ENCODE measurements at regions not wholly inside any gene's neighbourhood (a gene's known extent, or its start where the extent isn't known, plus 50 kb on each side); places are given as distances from the start of the nearest gene placed in this dataset.
A peak's percentile ranks its signal among the peaks of the same experiment; 100 is the strongest.

DNA sequence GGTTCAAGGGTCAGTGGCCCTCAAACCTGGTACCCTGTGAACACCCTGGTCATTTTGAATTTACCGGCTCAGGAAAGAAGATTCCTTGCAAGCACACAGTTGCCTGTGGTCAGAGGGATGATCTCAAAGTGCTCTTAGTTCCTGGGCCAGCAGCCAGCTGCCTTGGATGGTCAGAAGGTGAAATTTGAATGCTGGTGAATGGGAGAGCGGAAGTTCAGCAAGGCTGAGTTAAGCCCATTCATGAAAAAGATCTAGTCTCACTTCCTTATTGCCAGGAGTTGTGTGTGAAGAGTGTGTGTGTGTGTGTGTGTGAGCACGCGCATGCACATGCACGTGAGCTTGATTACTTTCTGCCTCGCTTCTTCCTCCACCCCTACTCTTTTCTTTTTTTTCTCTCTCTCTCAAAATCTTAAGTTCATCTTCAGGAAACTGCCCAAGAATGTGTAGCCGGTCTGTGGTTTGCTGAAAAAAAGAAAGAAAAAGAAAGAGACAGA lies 155.5 kb upstream of the CCND2 start:
- ChIA-PET POLR2A (ENCODE audit: unreplicated experiment) (no interaction called here), CTCF (interaction anchor here (1.1 to 2.5 kb wide), 3 partner anchors 11 to 159 kb away, joined by 3 to 14 read pairs (median 7); no protein-coding TSS in a partner anchor)
- Histone ChIP-seq H3K9me3 (ENCODE audit: control insufficient read depth, insufficient read depth, low read length) (no peaks in the 10 kb centered on the region), H2BK15ac (ENCODE audit: low read depth, low read length) (no peak overlapping the region), H3K9me1 (ENCODE audit: insufficient read depth, low read length) (peaks cover 4% of the 10 kb centered on the region), H3K27me3 (ENCODE audit: control insufficient read depth, insufficient read depth, low read length) (peaks cover 6% of the 10 kb centered on the region), H3K9ac (ENCODE audit: low read depth, low read length) (no peak overlapping the region), H3K56ac (ENCODE audit: extremely low read depth, insufficient read depth, low read length) (no peak overlapping the region), H4K20me1 (ENCODE audit: insufficient read depth, low read length) (no peaks in the 10 kb centered on the region), H3K4me2 (ENCODE audit: low read depth, low read length) (peak overlapping the region; percentile 15; the same call in 1 of the 2 replicates), H2BK5ac (ENCODE audit: low read depth, low read length, poor library complexity, severe bottlenecking) (no peak overlapping the region), H3K79me1 (ENCODE audit: low read depth in 1 of 2, low read length in 2 of 2) (no peaks in the 10 kb centered on the region), H2BK120ac (ENCODE audit: low read depth, low read length) (peak overlapping the region; percentile 39), H2AK9ac (replicated peaks; ENCODE audit: low read depth, low read length, poor library complexity) (peak overlapping the region; percentile 60), H2AK5ac (ENCODE audit: low read depth, low read length) (0 out of 2 replicates have a peak overlapping the region, but pooled peaks have one; percentile 24), H2AFZ (replicated peaks; ENCODE audit: low read length, poor library complexity) (peak overlapping the region; percentile 79), H3K4me1 (ENCODE audit: control insufficient read depth, insufficient read depth, low read length) (peaks cover 17% of the 10 kb centered on the region), H4K5ac (ENCODE audit: low read depth, low read length) (no peak overlapping the region), H3K18ac (ENCODE audit: low read depth, low read length) (no peak overlapping the region; the same call in 1 of the 2 replicates), H3K4ac (ENCODE audit: low read depth, low read length) (0 out of 2 replicates have a peak overlapping the region, but pooled peaks have one; percentile 39), H3K4me3 (ENCODE audit: insufficient read depth, low read depth, low read length) (no peak overlapping the region), H3K27ac (ENCODE audit: insufficient read depth, low read length) (no peak overlapping the region), H2BK20ac (ENCODE audit: low read depth, low read length) (peak overlapping the region; percentile 56; the same call in 1 of the 2 replicates), H3K23ac (ENCODE audit: low read depth, low read length) (no peak overlapping the region), H3K14ac (replicated peaks; ENCODE audit: low read depth, low read length) (no peak overlapping the region; the same call in 1 of the 2 replicates), H4K91ac (ENCODE audit: insufficient read depth, low read depth, low read length) (peak overlapping the region; percentile 44; the same call in 1 of the 2 replicates), H4K8ac (ENCODE audit: low read depth in 2 of 2, low read length in 2 of 2) (peak overlapping the region in 1 of 2 experiments; percentile 43; a peak in 1 of 4 replicates), H3K36me3 (ENCODE audit: control insufficient read depth, insufficient read depth, low read length) (no peaks in the 10 kb centered on the region)
- no CpG with 5 or more reads among the region's 7 CpGs for WGBS, 2 experiments (ENCODE audit: extremely low coverage in 2 of 2, insufficient read length in 1 of 2)
- intact Hi-C loops (cut with micrococcal nuclease): no loop called here
- no TSS peak for BruUV-seq (replicated peaks)
- DNase-seq (peak; percentile 64), ATAC-seq (ENCODE audit: low read depth) (peak; percentile 35)
- dilution Hi-C loops (cut with HindIII; ENCODE audit: low sequenced_read_pairs, unreplicated experiment): no loop called here
- TF ChIP-seq BHLHE40 (IDR thresholded peaks at IDR 0.05; ENCODE audit: low read depth, low read length): peak; percentile 83
- TF ChIP-seq POLR2A (IDR thresholded peaks at IDR 0.05; ENCODE audit: low read depth, low read length): no peak
- TF ChIP-seq CEBPB (IDR thresholded peaks at IDR 0.05; ENCODE audit: low read depth, low read length): no peak
- TF ChIP-seq RCOR1 (IDR thresholded peaks at IDR 0.05; ENCODE audit: insufficient replicate concordance, low read length): no peak
- TF ChIP-seq ELK1 (IDR thresholded peaks at IDR 0.05; ENCODE audit: borderline replicate concordance, low read depth, low read length): no peak
- in situ Hi-C loops (cut with MboI; ENCODE audit: low sequenced_read_pairs): no loop called here

All from IMR-90 (cell line).